ENCODE measurements at regions not wholly inside any gene's neighbourhood (a gene's known extent, or its start where the extent isn't known, plus 50 kb on each side); places are given as distances from the start of the nearest gene placed in this dataset.
"Not testable (repeated sequence)": the region's sequence is repeated elsewhere in the genome, so short reads cannot be mapped to it uniquely, and the experiment has no call there.

DNA sequence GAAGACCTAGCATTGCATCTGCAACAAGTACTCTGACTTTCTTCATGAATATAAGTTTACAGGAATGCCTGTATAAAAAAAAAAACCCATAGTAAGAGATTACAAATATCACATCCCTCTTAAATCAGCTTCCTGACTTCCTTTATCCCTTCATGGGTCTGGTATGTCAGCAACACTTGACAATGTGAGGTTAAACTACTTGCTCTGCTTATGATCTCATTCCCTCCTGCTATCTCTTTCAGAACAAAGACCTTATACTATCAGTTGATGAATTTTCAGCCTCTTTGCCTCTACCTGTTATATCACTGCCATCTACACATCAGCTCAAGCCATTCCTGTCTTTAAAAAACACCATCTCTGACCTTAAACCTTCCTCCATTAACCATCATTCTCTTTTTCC lies 130.9 kb upstream of the SAMSN1 start:
- Histone ChIP-seq H3K36me3 (ENCODE audit: control insufficient read depth, insufficient read depth, low read length) (no peaks in the 10 kb centered on the region), H3K27me3 (ENCODE audit: control insufficient read depth, insufficient read depth, low read length) (no peaks in the 10 kb centered on the region), H3K27ac (ENCODE audit: low read depth, low read length) (no peak overlapping the region), H3K4me1 (ENCODE audit: control insufficient read depth, insufficient read depth, low read length) (no peaks in the 10 kb centered on the region), H3K4me3 (ENCODE audit: low read length) (no peak overlapping the region), H3K9ac (ENCODE audit: low read length) (no peak overlapping the region)

DNA sequence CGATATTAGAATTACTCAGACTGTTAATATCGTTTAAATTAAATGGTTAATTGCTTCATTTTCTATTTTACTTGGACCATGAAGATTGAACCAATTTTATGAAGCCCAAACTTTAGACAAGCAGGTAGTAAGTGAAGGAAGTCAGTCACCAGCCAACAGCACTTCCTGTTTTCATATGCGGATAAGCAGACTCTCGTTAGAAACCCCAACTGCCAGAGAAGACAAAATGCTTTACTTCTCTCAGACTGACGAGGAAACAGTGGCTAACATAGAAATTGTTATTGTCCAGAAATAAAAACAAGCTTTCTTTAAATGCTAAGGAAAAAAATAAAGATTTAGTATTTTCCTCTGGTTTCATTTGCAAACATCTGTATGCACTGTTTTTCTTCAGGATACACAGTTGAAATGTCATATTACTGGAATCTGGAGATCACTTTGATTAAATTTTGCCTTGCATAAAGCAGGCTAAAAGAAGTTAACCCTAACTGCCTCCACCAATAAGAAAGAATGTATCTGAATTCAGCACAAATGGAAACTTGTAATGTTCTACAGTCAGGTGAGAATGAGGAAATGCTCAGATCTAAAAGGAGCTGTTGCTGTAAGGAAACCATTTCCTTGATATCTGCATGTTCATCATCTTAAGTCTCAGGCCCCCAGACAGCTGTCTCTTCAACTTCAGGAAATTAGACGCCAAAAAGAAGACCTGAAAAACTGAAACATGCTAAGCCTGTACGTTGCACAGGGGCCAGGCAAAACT lies 129.8 kb upstream of the SAMSN1 start:
- H3K27ac ChIP-seq (ENCODE audit: low read depth, low read length), result no peak overlapping the region

DNA sequence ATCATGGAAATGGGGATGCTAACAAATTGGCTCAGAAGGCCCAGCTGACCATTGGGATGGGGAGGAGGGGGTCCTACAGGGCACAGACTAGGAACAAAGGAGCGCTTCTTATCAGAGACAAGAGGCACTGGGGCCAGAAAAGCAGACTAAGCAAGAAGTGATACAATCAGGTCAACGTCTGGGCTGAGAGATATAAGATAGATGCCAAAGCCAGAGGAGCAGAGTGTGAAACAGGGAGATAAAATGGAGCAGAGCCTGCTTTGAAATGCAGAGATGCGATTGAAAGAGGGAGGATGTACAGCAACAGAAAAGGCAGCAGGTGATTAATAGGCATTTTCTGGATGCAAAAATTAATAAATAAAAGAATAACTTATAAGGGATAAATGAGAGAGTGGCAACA lies 127.5 kb upstream of the SAMSN1 start:
- Histone ChIP-seq H3K27me3 (ENCODE audit: control insufficient read depth, insufficient read depth, low read length) (no peaks in the 10 kb centered on the region), H3K27ac (ENCODE audit: low read depth, low read length) (no peak overlapping the region), H3K36me3 (ENCODE audit: control insufficient read depth, insufficient read depth, low read length) (no peaks in the 10 kb centered on the region), H3K4me1 (ENCODE audit: control insufficient read depth, insufficient read depth, low read length) (no peaks in the 10 kb centered on the region), H3K9ac (ENCODE audit: low read length) (no peak overlapping the region), H3K4me3 (ENCODE audit: low read length) (no peak overlapping the region)

More for the DNA sequence above, 129.8 kb upstream of the SAMSN1 start:
- Histone ChIP-seq H3K27me3 (ENCODE audit: control insufficient read depth, insufficient read depth, low read length) (no peaks in the 10 kb centered on the region), H3K9ac (ENCODE audit: low read length) (no peak overlapping the region), H3K4me3 (ENCODE audit: low read length) (no peak overlapping the region), H3K36me3 (ENCODE audit: control insufficient read depth, insufficient read depth, low read length) (no peaks in the 10 kb centered on the region), H3K4me1 (ENCODE audit: control insufficient read depth, insufficient read depth, low read length) (no peaks in the 10 kb centered on the region)

GRCh38 chr21:14672466-14672865 lies 126.4 kb upstream of the SAMSN1 start:
- no peaks in the 10 kb centered on the region for H3K27me3 ChIP-seq (ENCODE audit: control insufficient read depth, insufficient read depth, low read length)
- H3K36me3 ChIP-seq (ENCODE audit: control insufficient read depth, insufficient read depth, low read length), result no peaks in the 10 kb centered on the region
- H3K9ac ChIP-seq (ENCODE audit: low read length), result no peak overlapping the region
- no peaks in the 10 kb centered on the region for H3K4me1 ChIP-seq (ENCODE audit: control insufficient read depth, insufficient read depth, low read length)
- no peak overlapping the region for H3K4me3 ChIP-seq (ENCODE audit: low read length)
- no peak overlapping the region for H3K27ac ChIP-seq (ENCODE audit: low read depth, low read length)

GRCh38 chr21:14670409-14670808 lies 124.3 kb upstream of the SAMSN1 start:
- Histone ChIP-seq H3K9ac (ENCODE audit: low read length) (no peak overlapping the region), H3K27ac (ENCODE audit: low read depth, low read length) (no peak overlapping the region), H3K27me3 (ENCODE audit: control insufficient read depth, insufficient read depth, low read length) (no peaks in the 10 kb centered on the region), H3K4me1 (ENCODE audit: control insufficient read depth, insufficient read depth, low read length) (no peaks in the 10 kb centered on the region), H3K4me3 (ENCODE audit: low read length) (no peak overlapping the region), H3K36me3 (ENCODE audit: control insufficient read depth, insufficient read depth, low read length) (no peaks in the 10 kb centered on the region)

- not testable (repeated sequence) for H3K27me3 ChIP-seq (ENCODE audit: control insufficient read depth, insufficient read depth, low read length); H3K9ac ChIP-seq (ENCODE audit: low read length); H3K4me3 ChIP-seq (ENCODE audit: low read length); H3K27ac ChIP-seq (ENCODE audit: low read depth, low read length); H3K4me1 ChIP-seq (ENCODE audit: control insufficient read depth, insufficient read depth, low read length); H3K36me3 ChIP-seq (ENCODE audit: control insufficient read depth, insufficient read depth, low read length)
These were observed 123.0 kb upstream of the SAMSN1 start for GRCh38 chr21:14669092-14669491.

DNA sequence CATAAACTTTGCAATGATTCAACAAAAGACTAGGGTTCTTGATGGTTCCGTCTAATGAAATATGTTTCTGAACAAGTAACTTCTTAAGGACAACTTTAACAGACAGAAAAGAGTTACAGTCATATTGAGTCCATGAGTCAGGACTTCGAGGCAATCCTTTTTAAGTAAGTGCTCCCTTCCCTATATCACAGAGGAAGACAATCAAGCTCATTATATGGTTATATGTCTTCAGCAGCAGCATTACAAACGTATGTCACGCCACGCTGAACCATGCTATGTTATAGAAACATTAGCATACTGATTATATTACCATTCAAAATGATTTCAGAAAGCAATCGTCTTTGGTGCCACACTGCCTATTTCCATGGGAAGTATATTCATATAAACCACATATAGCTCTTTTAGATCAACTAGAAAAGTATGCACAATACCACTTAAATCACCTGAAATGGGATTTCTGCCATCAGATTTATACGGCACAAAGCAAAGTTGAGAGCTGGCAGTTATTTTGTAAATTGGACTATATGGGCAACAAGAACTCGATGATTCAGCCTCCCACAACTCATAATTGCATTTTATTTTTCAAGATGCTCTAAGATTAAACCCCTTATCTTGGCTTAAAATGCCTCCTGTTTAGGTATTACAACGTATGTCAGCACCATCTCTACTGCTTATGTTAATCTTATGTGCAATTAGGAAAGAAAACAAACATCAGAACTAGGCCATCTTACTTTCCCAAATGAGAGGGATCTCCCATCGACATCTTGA lies 111.3 kb upstream of the SAMSN1 start:
- Histone ChIP-seq H3K4me3 (ENCODE audit: low read length) (no peak overlapping the region), H3K27me3 (ENCODE audit: control insufficient read depth, insufficient read depth, low read length) (no peaks in the 10 kb centered on the region), H3K4me1 (ENCODE audit: control insufficient read depth, insufficient read depth, low read length) (no peaks in the 10 kb centered on the region), H3K27ac (ENCODE audit: low read depth, low read length) (no peak overlapping the region), H3K9ac (ENCODE audit: low read length) (no peak overlapping the region), H3K36me3 (ENCODE audit: control insufficient read depth, insufficient read depth, low read length) (no peaks in the 10 kb centered on the region)

- H3K4me1 ChIP-seq (ENCODE audit: control insufficient read depth, insufficient read depth, low read length), result no peaks in the 10 kb centered on the region
- H3K36me3 ChIP-seq (ENCODE audit: control insufficient read depth, insufficient read depth, low read length), result no peaks in the 10 kb centered on the region
- no peak overlapping the region for H3K9ac ChIP-seq (ENCODE audit: low read length)
- no peak overlapping the region for H3K4me3 ChIP-seq (ENCODE audit: low read length)
- H3K27me3 ChIP-seq (ENCODE audit: control insufficient read depth, insufficient read depth, low read length), result no peaks in the 10 kb centered on the region
- no peak overlapping the region for H3K27ac ChIP-seq (ENCODE audit: low read depth, low read length)
These were observed 100.8 kb upstream of the SAMSN1 start for GRCh38 chr21:14646893-14647292.

DNA sequence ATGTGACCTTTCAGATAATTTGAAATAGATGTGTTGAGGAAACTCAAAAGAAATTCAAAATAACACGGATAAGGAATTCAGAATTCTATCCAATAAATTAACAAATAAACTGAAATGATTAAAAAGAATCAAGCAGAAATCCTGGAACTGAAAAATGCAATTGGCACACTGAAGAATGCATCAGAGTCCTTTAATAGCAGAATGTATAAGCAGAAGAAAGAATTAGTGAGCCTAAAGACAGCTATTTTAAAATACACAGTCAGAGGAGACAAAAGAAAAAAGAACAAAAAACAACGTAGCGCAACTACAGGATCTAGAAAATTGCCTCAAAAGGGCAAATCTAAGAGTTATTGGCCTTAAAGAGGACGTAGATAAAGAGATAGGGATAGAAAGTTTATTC lies 99.6 kb upstream of the SAMSN1 start:
- Histone ChIP-seq H3K4me3 (ENCODE audit: low read length) (no peak overlapping the region), H3K4me1 (ENCODE audit: control insufficient read depth, insufficient read depth, low read length) (no peaks in the 10 kb centered on the region), H3K27ac (ENCODE audit: low read depth, low read length) (no peak overlapping the region), H3K27me3 (ENCODE audit: control insufficient read depth, insufficient read depth, low read length) (no peaks in the 10 kb centered on the region), H3K9ac (ENCODE audit: low read length) (no peak overlapping the region), H3K36me3 (ENCODE audit: control insufficient read depth, insufficient read depth, low read length) (no peaks in the 10 kb centered on the region)

GRCh38 chr21:14632359-14632758 lies 86.2 kb upstream of the SAMSN1 start:
- no peak overlapping the region for H3K4me3 ChIP-seq (ENCODE audit: low read length)
- H3K27me3 ChIP-seq (ENCODE audit: control insufficient read depth, insufficient read depth, low read length), result no peaks in the 10 kb centered on the region
- H3K27ac ChIP-seq (ENCODE audit: low read depth, low read length), result no peak overlapping the region
- H3K9ac ChIP-seq (ENCODE audit: low read length), result no peak overlapping the region
- H3K4me1 ChIP-seq (ENCODE audit: control insufficient read depth, insufficient read depth, low read length), result no peaks in the 10 kb centered on the region
- H3K36me3 ChIP-seq (ENCODE audit: control insufficient read depth, insufficient read depth, low read length), result no peaks in the 10 kb centered on the region

- Histone ChIP-seq H3K27me3 (ENCODE audit: control insufficient read depth, insufficient read depth, low read length) (no peaks in the 10 kb centered on the region), H3K27ac (ENCODE audit: low read depth, low read length) (no peak overlapping the region)
These were observed 84.5 kb upstream of the SAMSN1 start for GRCh38 chr21:14630556-14631069.

DNA sequence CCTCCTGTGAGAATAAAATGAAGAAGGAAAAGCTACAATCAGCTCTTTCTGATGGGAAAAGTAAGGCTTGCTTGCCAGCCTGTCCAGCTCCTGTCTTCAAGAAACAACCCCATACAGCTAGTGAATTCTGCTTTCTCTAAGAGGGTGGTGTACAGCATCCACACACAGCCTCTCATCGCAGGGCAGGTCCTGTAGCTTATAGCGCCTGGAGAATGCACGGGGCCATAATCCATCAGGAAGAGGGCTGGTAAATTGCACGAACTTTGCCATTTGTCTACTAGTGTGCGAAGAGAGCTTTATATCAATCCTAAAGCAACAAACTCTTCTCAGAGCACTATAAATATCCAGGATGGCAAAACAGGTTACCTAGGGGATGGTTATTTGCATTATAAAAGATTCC lies 83.3 kb upstream of the SAMSN1 start:
- Histone ChIP-seq H3K9ac (ENCODE audit: low read length) (no peak overlapping the region), H3K36me3 (ENCODE audit: control insufficient read depth, insufficient read depth, low read length) (no peaks in the 10 kb centered on the region)

More at GRCh38 chr21:14630556-14631069, 84.5 kb upstream of the SAMSN1 start:
- Histone ChIP-seq H3K4me1 (ENCODE audit: control insufficient read depth, insufficient read depth, low read length) (no peaks in the 10 kb centered on the region), H3K9ac (ENCODE audit: low read length) (no peak overlapping the region), H3K36me3 (ENCODE audit: control insufficient read depth, insufficient read depth, low read length) (no peaks in the 10 kb centered on the region), H3K4me3 (ENCODE audit: low read length) (no peak overlapping the region)

More for the DNA sequence above, 83.3 kb upstream of the SAMSN1 start:
- H3K27me3 ChIP-seq (ENCODE audit: control insufficient read depth, insufficient read depth, low read length), result no peaks in the 10 kb centered on the region
- no peak overlapping the region for H3K4me3 ChIP-seq (ENCODE audit: low read length)
- no peak overlapping the region for H3K27ac ChIP-seq (ENCODE audit: low read depth, low read length)
- H3K4me1 ChIP-seq (ENCODE audit: control insufficient read depth, insufficient read depth, low read length), result no peaks in the 10 kb centered on the region
